Colon (tissue), 2 donors: ENCODE measurements at regions not wholly inside any gene's neighbourhood (a gene's known extent, or its start where the extent isn't known, plus 50 kb on each side); places are given as distances from the start of the nearest gene placed in this dataset.
"Not testable (repeated sequence)": the region's sequence is repeated elsewhere in the genome, so short reads cannot be mapped to it uniquely, and the experiment has no call there.

Experiments
- FAIRE-seq: peaks from 2 replicates; lab custom pipeline; 2012; peaks lifted over from hg19 to GRCh38; lab: Jason Lieb, UNC
- donor health status: control.
- donor health status: control.

DNA sequence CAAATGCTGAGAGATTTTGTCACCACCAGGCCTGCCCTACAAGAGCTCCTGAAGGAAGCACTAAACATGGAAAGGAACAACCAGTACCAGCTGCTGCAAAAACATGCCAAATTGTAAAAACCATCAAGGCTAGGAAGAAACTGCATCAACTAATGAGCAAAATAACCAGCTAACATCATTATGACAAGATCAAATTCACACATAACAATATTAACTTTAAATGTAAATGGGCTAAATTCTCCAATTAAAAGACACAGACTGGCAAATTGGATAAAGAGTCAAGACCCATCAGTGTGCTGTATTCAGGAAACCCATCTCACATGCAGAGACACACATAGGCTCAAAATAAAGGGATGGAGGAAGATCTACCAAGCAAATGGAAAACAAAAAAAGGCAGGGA, 222.8 kb upstream of the CCL2 start:
- FAIRE-seq: not testable (repeated sequence)

DNA sequence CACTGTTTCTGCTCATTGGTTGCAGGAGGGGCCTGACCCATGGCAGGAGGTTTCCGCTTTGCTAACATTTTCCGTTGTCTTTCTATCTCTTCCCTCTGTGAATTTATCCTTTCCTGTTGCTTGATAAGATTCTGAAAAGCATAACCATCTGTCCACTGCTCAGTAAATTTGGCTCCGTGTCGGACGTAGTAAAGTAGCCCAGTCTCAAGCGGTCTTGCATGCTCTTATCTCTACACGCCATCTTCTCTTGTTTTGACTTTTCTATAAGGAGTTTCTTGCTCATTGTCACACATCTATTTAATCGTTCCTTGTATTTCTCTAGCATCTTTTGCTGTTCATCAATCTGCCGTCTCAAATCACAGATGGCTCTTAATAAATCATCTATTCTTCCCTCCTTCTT, 216.3 kb upstream of the CCL2 start:
- FAIRE-seq: not testable (repeated sequence)

DNA sequence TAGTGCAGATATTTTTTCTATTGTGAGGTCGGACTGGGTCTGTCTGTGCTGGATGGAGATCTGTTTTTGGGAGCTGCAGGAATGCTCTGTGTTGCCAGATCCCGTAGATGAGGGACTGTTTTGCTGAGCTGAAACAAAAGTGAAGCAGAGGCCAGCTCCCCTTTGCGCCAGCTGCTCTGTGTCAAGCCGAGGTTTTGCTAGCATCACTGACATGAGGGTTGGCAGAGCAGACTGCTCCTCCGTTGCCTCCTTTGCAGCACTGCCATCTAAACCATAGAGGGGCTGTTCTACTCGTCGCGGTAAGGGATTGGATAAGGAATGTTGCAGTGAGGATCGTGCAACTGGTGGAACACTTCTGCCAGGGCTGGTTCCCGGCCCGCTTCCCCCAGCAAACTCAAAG, 215.9 kb upstream of the CCL2 start:
- FAIRE-seq: not testable (repeated sequence)

DNA sequence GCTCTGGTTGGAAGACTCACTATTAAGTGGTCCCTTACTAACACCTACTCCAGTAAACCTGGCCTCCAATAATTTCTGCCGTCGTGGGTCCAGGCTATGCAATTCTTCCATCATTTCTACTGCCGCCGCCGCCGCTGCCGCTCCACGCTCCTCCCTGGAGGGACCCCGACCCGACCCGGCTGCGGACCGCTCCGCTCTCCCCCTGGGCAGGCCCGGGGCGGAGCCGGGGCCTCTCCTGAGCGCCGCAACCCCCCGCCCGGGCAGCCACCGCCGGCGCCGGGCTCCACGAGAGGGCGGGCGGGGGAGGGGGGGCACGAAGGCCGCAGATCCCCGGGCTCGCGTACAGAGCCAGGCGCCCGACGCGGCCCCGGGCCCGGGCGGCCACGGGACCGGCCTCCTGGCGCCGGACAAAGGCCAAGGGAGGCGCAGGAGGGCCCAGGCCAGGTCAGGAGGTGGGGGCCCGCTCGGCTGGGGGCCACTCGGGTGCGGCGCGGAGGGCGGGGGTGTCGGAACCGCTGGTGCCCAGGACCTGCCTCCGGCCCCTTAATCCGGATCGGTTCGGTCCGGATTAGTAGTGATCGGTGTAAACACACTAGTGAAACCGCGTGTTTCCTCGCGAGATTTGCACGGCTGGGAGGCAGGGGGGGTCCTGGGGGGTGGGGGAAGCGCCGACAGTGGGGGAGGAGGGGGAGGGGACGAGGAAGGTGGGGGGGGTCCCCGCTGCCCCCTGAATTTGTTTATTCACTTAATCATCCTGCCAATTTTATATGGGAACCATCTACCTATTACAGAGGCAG, 215.1 kb upstream of the CCL2 start:
- not testable (repeated sequence) for FAIRE-seq

DNA sequence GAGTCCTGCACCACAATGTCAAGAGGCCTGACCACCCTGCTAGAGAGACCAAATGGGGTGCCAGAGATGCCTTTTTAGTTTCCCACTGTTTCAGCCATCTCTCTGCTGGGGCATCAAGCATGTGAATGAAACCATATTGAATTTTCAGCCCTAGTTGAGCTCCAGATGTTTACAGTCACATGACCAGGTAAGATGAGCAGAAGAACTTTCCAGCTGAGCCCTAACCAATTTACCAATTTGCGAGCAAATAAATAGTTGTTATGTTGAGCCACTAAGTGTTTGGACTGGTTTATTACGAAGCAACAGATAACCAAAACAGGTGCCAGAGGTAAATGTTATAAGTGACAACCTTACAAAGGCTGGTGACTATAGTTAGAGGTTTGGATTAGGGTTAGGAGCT, 209.1 kb upstream of the CCL2 start:
- no peak for FAIRE-seq

DNA sequence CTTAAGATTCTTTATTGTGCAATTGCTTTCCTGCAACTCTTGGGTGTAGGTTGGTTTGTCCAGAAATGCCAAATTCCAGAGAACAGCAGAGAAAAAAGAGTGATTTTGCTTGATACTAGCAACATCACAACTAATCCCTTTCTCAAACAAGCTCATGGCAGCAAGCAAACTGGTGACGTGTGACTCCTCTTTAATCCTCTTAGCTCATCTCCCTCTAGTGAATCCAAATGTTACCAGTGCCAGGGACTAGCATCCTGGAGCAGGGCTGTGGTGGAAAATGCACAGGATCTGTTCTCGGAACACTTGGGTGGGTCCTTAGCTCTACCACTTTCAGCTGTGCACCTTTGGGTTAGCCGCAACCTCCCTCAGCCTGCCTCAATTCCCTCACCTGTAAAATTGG, 204.0 kb upstream of the CCL2 start:
- no peak for FAIRE-seq

DNA sequence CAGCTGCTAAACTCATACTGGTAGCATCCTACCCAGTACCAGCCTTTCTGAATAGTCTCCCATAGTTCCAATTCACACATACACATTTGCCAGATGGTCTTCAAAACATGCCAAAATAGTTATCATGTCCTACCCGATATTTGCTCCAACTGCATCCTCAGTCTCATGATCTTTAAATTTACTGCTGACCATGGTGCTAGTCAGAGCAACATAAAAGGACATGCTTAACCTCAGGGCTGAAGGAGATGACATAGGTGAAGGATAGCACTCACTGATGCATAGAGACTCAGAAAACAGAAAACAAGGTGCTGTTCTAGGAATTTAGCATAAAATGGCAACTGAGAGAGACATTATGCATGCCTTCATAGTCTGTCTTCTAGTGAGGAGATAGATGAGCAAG, 200.6 kb upstream of the CCL2 start:
- FAIRE-seq: no peak

DNA sequence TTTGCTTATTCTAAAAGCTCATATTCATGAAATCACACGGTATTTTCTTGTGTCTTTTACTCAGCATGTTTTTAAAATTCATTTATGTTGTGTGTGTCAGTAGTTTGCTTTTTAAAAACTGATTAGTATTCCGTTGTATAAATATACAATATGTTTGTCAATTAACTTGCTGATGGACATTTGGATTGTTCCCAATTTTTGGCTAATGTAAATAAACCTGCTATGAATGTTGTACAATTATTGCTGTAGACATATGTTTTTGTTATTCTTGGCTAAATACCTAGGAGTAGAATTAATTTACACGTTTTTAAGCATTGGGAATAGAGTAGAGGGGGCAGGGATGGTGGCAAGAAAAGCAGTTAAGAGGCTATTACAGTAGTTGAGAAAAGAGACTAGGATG, 199.5 kb upstream of the CCL2 start:
- no peak for FAIRE-seq

DNA sequence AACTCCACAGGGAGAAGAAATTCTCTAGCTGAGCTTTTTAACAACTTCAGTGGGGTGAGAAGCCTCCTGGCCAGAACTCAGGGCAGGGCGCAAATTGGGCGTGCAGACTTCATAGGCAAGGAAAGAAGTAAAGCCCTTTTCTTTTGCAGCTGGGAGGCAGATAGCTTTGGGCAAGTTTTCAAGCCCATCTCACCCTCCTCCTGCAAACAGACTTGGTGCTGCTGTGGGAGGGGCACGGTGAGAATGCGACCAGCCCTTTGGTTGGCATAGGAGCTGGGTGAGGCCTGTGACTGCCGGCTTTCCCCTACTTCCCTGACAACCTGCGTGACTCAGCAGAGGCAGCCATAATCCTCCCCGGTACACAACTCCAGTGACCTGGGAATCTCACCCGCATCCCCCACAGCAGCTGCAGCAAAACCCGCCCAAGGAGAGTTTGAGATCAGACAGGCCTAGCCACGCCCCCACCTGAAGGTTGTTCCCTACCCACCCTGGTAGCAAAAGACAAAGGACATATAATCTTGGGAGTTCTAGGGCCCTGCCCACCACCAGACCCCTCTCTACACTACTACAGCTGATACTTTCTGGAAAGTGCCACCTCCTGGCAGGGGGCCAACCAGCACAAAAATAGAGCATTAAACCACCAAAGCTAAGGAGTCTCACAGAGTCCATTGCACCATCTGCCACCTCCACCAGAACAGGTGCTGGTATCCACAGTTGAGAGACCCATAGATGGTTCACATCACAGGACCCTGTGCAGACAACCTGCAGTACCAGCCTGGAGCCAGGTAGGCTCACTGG, 195.5 kb upstream of the CCL2 start:
- no peak for FAIRE-seq

DNA sequence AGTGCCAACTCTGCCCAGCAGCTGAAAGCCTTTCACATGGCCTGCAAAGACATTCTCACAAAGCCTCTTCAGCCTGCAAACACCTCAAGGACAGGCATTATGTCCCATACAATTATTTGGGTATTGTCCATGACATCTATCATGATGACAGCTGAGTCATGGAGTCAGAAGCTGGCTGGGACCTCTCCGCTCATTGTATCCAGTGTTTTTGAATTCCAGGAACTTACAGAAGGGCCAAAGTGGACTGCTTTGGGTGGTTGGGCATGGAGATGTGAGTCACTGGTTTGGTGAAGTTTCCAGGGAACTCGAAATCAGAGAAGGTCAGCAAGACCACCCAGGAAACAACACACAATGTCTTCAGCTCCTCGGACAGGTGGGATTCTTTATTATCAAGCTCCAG, 188.6 kb upstream of the CCL2 start:
- no peak for FAIRE-seq

DNA sequence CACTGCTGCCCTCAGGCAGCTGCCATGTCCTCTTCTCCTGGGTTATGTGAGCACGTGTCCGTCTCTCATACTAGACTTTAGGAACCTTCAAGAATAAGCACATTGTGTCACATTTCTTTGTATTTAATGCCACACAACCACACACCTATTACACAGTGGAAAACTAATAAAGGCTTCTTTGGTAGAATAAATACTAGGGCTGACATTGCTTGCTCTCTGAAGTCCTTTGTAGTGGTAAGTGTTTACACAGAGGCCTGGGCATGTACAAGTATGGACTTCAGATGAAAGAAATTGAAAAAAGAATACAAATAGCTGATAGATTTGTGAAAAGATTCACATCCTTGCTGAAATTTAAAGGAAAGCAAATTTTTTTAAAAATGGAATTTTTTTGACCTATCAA, 188.1 kb upstream of the CCL2 start:
- no peak for FAIRE-seq

DNA sequence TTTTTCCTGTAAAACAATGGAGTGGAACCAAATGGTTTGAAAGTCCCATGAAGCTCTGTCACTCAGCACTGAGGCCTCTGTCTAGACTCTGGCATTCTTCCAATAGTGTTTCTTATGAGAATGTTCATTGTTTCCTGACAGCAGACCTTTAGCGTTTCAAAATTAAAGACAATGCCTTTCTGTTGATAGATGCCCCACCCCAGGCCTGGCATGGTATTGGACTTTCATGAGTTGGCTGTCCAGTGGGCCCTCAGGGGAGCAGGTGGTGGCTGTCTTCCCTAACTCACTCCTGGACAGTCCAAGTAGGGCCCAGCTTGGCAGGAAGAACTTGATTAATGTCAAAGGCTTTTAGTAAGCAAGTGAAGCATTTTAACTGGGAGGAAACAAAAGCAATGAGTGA, 186.5 kb upstream of the CCL2 start:
- FAIRE-seq: no peak

DNA sequence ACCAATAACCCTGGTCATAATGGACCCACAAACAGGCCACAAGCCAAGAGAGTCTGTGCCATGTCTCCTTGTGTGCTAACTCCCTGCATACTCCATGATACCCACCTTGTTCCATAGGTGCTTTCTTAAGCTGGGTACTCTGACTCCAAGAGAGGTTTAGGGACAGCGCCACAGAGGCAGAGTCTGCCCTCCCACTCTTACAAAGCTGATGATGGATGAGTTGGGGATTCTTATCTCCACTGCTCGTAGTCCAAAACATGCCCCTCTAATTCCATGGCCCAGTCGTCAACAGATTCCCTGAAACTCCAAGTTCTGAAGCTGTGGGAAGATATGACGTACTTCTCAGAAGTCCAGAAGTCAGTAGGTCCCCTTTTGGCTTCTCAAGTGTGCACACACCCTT, 184.4 kb upstream of the CCL2 start:
- no peak for FAIRE-seq

DNA sequence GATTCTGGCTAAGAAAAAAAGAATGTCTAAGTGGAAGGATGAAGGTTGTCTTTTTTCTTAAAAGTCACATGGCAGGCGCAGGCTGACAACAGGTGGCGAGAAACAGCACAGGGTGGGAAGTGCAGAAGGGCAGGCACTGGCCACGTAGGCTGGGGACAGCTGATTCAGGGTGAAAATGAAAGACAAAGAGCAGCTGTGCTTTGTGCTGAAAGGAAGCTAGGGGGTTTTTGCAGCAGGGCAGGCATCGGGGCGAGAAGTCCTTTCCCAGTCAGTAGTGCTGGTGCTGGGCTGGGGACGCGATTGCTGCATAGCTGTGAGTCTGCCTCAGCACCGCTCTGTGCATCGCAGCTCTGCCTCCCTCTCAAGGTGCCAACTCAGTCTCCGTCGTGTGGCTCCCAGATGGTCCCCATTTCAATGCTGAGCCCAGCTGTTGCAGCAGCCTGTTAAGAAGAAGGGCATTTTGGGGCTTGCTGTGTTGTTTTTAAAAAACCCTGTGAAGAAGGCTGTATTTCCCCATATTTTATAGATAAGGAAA, 183.1 kb upstream of the CCL2 start:
- no peak for FAIRE-seq

DNA sequence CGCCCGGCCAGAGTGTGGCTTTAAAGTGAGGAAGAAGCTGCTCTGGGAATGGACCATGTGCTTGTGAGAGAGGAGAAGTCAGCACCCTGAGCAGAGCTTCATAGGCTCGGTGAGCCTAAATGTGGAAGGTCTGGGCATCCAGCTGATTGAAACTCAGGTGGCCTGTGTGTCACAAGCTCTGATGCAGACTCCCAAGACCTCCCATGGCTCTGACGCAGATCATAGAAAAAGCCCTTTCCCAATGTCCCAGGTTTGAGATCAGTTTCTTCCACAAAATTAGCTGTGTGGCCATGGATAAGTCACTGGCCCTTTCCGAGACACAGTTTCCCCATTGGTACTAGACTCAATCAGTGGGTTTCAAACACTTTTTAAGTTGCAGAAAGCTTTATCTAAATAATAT, 180.0 kb upstream of the CCL2 start:
- no peak for FAIRE-seq

DNA sequence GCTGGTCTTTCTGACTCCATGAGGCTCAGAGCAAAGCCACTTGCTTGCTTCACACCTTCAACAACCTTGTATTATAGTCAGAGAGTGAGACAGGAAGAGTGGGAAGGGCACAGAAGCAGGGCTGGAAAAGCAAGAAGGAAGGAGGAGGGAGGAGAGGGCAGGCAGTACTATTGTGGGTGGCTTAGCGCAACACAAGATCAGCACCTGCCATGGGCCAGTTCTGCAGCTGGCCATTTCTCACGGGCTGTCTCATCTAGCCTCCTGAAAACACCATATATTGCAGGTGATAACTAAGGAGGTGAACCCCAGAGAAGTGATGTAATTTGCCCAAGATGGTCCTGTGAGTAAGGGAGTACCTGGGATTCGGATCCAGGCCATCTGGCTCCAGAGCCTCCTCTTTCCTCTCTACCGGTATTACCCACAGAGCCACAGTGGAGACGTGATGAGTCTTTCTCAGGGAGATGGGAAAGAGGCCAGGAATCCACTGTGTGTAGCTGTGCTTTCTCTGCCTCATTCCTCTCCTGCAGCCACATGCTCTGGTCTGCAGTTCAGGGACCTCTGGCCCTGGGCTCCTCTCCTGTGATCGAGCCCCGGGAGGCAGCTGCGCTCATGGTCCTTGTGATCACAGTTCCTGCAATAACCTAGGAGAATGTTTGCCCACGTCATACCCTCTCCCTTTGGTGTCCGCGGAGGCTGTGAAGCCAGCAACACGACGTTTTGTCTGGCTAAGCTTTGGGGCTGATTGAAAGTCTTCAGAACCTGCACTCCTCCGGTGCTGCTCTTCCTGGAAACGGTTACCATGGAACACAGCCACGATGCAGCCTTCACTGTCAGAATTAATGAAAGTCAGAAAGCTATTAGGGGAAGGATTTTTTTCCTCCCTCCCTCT, 178.1 kb upstream of the CCL2 start:
- no peak for FAIRE-seq

DNA sequence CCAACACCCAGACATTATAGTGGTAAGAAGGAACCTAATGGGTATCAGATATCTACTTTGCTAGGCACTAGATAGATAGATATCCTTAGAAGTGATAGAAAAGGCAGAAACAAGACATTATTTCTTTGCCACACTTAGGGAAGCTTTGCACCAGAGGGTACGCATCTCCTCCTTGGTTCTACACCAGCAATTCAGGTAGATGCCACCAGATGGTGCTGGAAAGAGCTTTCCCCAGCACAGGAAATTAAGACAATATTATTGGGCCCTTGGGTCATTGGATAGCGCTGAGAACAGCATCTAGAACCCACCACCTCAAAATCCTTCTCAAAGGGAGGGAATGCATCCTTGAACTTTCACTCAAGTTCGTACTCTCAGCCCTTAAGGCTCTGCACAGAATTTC, 173.8 kb upstream of the CCL2 start:
- no peak for FAIRE-seq

DNA sequence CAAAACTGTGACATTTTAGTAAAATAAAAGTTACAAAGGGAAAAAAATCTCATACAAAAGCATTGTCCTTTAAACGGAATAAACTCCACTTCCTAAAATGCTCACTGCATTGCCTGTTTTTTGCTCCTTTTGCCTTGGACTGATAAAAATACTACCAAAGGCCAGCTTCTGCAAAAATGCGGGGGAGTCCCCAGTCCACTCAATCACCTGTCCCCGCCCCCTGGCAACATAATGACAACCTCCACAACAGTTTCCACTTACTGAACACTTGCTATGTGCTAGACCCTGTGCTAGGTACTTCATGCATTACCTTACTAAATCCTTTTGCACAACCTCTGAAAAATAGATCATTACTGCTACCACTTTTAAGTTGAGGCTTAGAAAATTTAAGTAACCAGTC, 172.7 kb upstream of the CCL2 start:
- no peak for FAIRE-seq

DNA sequence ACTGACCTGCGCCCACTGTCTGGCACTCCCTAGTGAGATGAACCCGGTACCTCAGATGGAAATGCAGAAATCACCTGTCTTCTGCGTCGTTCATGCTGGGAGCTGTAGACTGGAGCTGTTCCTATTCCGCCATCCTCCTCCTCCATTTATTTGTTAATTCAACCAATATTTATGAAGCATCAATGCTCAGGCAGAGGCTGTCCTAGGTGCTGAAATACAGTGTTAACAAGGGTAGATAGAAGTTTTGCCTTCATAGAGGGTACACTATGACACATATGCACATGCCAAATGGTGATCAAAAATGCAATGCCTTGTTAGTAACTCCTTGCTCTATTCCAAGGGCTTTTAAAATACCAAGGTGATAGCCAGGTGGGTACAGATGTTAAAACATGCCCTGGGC, 166.0 kb upstream of the CCL2 start:
- not testable (repeated sequence) for FAIRE-seq

DNA sequence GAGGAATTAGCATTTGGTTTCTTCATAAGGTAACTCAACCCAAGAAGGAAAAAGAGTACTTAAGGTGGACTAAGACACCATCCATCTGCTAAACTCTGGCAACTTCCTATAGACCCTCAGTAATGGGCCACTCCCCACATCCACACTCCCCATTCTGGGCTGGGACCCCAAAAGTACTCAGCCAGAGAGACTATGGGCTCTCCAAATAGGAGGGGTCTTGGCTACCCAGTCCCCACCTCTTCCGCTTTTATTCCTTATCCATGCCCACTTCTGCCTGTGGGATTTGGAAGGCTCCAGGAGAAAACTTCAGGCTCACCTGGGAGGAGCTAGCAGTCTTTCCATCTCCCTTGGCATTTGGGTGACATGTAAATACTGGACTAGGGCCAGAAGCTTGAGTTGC, 164.5 kb upstream of the CCL2 start:
- no peak for FAIRE-seq

DNA sequence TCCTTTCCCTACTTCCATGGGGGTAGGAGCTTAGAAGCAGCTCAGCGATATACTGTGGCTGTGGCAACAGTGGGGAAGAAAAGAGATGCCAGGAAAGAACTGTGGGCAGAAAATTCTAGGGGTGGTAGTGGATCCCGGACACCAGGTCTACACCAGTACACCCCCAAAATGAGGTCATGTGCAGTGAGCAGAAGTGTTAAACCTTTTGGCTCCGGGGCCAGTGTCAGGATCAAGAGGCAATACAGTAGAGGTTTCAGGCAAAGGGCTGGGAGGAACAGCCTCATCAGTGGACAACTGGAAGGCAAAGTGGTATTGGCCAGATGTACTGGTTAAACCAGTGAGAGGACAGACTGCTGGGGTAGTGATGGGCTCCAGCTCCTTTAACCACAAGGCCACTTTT, 163.1 kb upstream of the CCL2 start:
- FAIRE-seq: no peak

DNA sequence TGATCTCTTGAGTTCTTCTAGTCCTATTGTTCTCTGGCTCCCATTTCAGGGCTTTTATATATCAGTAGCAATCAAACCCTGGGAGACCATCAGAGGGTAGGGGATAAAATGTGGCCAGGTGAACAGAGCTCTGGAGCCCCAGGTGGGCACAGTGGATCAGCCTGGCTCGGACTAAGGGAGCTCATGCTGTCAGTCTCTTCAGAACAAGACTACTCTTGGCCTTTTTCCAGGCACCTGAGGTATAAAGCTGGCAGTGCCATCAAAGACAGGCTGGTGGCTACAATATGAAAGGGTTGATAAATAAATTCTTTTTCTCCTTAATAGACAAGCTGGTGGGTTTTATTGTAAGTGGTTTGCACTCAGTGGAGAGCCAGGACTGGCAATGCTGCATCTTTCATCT, 160.0 kb upstream of the CCL2 start:
- FAIRE-seq: no peak

DNA sequence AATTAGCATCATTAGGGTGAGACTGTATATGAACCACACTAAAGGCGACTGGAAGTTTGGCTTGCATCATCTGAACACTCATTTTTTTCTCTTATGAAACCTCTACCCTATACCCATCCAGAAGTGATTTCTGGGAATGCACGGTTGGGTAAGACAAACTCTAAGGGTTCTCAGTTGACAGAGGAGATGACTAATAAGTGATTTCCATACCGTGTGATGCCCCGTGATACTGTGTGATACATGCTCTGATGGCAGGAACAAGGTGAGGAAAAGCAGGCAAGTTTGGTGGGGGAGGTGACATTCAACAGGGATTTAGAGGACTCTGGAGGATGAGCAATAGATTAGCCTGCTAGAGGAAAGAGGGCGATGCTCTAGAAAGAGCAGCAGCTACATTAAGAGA, 156.4 kb upstream of the CCL2 start:
- FAIRE-seq: no peak
